HG02678 (cell line): ENCODE measurements at regions not wholly inside any gene's neighbourhood (a gene's known extent, or its start where the extent isn't known, plus 50 kb on each side); places are given as distances from the start of the nearest gene placed in this dataset.
"Not testable (repeated sequence)": the region's sequence is repeated elsewhere in the genome, so short reads cannot be mapped to it uniquely, and the experiment has no call there.

Experiments
- ATAC-seq: cut with Tn5 transposase; IDR thresholded peaks from one replicate; pipeline ENCODE4 v1.9.1; 2021; ENCODE audit warnings: mild to moderate bottlenecking, moderate library complexity; ENCODE audit not compliant: unreplicated experiment

DNA sequence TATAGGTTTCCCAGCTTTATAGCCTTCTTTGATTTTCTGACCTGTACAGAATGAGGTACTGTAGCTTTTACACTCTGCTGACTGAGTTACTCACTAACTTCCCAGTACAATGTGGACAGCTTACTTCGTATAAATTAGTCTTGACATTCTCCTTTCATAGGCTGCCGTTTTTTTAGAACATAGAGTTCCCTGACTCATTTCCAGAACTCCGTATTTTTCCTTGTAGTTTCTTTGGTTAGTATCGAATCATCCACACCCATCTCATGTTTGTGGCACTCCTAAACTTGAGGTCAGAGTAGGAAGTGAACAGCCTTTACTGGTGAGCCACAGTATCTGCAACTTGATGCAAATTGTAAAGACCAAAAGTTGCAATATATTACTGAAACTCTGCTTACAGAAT lies 303.9 kb downstream of the SLITRK5 start:
- ATAC-seq = no peak

DNA sequence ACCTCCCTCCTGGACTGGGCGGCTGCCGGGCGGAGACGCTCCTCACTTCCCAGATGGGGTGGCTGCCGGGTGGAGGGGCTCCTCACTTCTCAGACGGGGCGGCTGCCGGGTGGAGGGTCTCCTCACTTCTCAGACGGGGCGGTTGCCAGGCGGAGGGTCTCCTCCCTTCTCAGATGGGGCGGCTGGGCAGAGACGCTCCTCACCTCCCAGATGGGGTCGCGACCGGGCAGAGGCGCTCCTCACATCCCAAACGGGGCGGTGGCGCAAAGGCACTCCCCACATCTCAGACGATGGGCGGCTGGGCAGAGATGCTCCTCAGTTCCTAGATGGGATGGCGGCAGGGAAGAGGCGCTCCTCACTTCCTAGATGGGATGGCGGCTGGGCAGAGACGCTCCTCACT lies 305.5 kb downstream of the SLITRK5 start:
- ATAC-seq = not testable (repeated sequence)

DNA sequence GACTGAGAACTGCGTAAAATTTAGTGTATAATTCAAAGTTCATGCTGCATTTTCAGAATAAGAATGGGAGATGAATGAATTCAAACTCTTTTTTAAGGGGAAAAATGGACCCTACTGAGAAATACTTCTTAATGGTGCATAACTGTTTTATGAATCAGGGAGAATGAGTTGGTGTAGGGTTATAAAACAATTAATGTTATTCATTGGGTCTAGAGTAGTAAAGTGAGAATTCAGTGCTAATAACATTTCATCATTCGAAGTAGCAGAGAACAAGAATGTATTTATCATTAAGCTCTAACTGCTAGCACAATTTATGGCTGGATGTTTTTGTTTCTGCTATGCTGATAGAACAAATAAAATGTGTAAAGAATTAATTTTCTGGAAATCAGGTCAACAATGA lies 310.2 kb downstream of the SLITRK5 start:
- ATAC-seq = no peak

DNA sequence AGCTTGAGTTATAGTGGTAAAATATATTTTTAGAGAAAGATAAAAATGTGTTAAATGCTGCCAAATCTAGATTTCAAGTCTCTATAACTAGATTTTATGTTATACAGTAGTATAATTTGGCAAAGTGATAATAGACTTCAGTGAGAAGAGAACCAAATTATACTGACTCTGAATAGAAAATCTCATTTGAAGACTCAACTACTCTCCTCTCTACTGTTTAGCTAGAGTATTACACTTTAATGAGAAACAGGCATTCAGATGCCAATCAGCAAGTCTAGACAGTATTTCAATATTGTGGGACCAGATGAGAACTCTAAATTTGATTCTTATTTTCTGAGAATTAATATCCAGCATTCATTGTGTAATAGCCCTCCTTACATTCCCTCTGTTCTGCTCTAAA lies 311.2 kb downstream of the SLITRK5 start:
- no peak for ATAC-seq

DNA sequence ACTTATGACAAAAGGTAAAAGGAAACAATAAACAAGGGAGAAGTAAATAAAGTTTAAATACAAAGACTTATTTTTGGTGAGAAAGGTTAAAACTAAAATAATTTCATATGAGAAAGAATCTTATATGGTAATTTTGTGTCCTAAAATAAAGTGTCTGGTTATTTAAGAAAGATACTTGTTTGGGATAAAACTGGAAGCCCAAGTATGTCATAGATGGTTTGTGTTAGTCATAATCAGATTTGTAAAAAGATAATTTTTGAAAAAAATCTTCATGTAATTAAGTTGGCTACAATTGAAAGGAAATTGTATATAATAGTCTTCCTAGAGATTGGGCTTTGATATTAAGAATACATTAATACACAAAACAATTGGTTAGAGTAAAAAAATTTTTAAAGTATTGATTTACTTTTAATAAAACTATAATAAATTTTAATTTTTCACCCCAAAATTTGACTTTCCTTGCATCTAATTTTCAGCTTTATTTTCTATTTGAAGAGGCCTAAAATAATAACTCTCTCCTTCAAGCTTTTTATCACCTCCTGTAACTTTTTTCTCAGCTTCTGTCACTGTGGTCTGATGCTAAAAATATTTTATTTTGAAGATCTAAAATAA lies 315.6 kb downstream of the SLITRK5 start:
- ATAC-seq = no peak

DNA sequence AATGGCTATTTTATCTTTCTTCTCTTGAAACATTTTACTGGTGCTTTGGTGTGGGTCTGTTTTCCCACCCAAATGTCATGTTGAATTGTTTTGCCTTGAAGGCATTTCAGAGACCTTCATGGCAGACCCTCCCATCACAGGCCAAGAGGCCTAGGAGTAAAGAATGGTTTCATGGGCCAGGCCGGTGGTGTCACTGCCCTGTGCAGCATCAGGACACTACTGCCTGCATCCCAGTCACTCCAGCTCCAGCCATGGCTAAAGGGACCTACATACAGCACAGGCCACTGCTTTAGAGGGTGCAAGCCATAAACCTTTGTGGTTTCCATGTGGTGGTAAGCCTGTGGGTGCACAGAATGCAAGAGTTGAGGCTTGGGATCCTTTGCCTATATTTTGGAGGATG lies 326.9 kb downstream of the SLITRK5 start:
- ATAC-seq = no peak

DNA sequence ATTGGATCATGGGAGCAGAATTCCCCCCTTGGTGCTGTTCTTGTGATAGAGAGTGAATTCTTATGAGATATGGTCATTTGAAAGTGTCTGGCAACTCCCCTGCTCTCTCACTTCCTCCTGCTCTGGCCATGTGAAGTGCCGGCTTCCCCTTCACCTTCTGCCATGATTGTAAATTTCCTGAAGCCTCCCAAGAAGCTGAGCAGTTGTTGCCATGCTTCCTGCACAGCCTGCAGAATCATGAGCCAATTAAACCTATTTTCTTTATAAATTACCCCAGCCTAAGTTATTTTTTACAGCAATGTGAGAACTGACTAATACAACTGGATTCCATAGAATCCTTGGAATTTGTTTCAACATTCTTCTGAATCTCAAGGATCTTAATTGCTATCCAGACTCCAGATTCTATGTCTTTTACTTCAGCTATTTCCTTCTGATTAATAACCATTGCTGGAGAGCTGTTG lies 328.1 kb downstream of the SLITRK5 start:
- ATAC-seq = no peak

DNA sequence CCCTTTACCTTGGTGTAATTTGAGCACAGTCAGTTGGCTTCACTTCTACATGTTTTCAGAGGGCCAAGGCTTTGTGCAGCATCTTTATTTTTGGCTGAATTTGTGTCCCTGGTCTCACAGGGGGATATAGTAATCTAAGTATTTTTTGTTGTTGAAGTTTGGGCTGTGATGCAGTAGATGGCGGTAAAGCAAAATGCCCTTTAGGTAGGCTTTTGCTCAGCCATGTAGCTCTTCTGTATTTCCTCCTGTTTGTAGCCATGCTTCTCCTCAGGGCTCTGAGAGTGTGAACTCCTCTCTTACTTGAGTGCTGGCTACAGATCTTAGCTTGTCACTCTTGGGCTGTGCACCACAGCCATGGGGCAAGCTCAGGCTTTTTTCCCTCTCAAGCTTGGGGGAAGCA lies 328.6 kb downstream of the SLITRK5 start:
- no peak for ATAC-seq

DNA sequence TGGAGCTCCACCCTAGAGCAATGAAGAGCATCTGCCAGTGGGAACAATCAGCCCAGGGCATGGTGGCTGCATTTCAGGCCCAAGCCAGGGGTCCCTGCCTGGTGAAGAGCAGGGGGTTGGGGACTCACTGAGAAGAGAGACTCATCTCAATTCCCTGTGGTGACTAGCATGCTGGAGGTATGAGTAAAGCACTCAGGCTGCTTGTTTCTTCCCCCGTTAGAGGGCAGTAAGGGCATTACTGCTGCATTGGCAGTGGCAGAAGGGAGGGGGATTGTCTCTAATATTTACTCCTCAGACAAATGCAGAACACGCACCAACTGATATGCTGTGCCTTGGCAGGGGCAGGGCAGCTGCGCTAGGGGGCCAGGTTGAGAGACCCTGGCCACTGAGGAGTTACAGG lies 329.1 kb downstream of the SLITRK5 start:
- ATAC-seq = no peak

DNA sequence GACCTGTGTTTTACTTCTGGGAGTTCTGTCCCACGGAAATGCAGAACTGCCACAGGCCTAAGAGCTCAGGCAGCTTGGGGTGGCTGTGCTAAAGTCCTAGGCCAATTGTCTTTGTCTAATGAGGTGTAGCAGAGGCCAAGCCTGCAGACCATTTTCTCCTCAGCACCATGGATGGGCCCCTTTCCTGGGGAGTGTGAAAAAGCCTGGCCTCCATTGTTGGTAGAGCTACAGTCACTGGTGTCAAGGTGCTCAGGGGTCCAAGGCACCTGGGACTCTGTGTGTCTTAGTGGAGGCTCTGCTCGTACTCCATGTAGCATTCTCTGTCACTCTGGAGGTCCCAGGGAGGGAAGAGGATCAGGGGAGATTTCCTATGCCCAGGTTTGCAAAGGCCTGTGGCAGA lies 329.6 kb downstream of the SLITRK5 start:
- no peak for ATAC-seq

DNA sequence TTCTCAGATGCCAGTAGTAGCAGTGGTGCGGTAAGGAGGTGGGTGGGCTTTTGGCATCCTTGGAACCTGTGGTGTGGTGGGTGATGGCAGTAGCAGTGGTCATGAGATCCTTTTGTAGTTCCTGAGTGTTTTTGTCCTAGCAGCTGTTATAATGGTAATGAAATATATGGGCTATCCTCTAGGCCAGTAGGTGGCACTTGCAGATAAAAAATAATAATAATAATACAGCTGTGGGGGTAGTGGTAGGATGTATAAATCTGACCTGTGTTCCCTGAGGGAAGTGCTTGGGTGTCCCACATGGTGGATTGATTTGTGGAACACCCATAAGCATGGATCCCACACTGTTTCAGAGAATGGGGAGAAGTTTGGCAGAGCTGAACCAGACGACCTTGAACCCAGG lies 334.0 kb downstream of the SLITRK5 start:
- ATAC-seq = no peak

DNA sequence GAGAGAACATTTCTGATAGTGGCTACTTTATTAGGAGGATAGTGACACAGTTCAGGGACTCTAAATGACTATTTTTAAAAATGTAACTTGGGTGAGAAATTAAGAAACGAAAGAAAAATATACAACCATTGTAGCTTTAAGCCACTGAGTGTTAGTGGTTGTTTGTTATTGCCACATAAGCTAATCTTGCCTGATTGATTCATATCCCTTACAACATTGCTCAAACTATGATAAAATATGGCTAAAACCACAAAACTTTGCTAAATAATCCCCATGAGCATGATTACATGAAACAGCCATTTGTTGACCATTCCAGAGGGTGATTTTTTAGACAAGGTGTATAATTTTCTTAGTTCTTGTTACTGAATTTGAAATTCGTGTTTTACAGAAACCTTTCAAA lies 343.4 kb downstream of the SLITRK5 start:
- no peak for ATAC-seq

DNA sequence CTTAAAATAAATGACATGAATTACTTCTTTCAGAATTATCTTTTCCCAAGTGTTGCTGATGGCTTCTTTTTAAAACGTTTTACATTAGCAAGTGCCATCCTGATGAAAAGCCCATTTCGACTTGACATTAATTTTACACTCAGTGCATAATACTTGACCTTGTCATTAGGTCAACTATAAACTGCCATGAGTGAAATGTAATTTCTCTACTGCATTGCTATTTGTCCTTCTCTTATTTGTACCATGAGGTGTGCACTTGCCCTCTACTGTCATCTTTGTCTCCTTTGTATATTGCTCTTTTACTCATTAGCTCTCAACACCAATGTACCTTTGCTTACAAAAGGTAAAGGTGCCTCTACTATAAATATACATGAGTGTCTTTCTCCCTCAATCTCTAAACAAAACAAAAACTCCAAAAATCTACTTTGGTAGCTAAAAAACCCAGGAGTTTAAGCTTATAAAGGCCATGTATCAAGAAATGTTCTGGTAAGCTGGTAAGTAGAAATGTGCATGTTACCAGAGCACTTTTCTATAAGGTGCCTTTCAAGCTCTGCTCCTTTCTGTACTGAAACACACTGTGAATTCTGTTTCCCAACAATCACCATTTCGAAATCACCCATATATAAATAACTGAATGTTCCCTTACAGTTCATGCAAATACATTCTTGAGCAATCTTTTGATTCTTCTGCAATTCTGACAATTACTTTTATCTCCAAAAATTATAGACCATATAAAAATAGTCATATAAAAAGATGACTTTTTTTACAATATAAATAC lies 351.4 kb downstream of the SLITRK5 start:
- ATAC-seq = no peak

DNA sequence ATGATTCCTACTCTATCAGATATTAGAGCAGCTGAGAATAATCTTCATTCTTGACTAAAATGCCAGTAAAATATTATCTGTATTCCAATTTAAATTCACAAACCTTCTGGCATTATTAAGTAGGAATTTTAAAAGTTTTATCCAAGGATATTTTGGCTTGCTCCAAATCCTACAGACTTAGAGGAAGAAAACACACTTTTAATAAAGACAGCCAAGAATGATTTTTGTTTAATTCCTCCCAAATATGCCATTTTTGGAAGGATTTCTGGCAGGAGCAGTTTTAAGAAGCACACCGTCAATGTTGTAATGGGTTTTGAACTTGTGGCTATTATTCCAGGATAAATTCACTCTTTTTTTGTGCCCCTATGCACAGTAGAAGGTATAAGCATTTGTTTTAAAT lies 355.1 kb downstream of the SLITRK5 start:
- no peak for ATAC-seq

DNA sequence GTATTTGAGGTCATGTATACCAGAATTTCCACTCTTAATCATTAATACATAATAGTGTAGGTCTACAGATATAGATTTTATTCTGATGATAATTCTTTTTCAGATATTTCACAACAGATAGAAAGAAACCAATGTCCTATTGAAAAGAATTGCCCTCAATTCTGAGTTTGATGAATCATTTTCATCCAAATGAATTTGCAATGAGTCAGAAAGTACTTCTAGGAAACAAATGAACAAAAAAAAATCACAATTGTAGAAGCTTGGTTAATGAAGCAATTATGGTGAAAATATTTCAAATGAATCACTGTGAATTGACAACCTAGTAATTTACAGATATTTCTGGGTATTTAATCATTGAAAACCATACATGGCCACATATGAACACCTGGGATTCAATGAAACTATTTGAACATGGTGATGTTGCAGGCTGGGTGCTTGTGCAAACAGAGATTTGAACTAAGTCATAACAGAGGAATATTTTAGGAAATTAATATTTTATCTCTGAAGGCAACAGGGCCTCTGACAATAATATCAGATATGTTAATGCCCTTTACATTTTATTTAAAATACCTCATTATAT lies 360.9 kb downstream of the SLITRK5 start:
- ATAC-seq = no peak

DNA sequence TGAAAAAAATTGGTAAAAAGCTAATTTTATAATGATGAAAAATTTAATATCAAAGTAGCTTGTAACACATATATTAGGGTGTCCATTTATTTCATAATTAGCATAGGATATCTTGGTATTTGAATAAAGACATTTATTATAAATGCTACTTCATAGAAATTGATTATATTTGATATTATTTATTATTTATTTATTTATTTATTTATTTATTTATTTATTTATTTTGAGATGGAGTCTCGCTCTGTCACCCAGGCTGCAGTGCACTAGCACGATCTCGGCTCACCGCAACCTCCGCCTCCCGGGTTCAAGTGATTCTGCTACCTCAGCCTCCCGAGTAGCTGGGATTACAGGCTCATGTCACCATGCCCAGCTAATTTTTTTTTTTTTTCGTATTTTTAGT lies 365.0 kb downstream of the SLITRK5 start:
- not testable (repeated sequence) for ATAC-seq

DNA sequence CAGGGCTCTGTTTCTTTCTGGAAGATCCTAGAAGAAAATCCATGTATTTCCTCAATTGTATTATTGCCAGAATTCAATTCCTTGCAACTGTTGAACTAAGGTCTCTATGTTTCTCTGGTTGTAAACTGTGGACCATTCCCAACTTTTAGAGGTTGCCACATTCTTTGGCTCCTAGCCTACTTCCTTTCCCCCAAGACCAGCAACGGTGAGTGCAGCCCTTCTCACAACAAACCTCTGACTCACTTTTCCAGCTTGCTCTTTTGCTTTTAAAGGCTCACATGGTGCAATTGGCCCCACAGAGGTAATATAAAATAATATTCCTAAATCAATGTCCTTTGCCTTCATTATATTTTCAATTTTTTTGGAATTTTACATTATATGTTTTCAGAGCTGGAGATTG lies 371.3 kb downstream of the SLITRK5 start:
- ATAC-seq = no peak

DNA sequence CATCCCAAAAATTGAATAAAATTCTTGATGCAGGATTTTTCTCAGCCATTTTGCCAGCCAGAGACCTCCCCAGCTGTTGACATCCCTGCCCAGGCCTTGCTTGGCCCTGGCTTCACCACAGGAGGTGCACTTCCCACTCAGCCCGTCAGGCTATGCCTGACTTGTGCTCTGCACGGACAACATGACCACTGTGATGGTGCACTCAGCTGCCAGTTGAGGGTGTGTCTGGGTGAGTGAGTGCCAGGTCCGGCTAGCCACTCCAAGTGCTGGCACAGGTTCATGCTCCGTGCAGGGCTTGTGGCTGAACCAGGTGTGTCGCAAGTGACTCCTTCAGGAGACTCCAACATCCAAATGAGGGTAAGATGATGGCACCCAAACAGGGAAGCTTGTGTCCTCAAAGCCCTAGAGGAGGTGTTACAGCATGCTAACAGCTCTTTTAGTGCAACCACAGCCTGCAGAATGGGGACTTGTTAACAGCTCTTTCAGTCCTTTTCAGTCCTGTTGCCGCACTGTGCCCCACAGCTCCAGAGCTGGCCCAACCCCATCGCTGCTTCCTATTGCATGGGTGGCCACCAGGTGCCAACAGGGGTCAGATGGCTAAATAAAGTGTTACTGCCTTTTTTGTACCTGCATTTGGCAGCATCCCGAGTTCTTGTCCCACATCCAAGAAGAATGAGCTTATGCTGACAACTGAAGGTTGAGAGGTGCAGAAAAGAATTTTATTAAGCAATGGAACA lies 380.7 kb downstream of the SLITRK5 start:
- no peak for ATAC-seq

DNA sequence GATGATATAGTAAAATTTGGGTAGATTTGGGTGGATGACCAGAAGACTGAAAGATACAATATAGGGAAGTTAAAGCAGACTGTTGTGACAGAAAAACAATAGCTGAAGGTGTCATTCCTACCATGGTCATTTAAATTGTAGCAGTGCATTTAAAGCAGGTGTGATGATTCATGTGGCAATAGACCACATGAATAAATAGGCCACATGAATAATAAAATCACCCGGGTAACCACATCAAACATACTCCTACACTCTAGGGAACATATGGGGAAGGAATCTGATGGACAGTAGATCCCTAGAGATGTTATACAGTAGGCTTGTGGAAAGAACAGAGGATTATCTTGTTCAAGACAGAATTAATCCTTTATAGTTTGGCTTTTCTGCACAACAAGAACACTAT lies 392.6 kb downstream of the SLITRK5 start:
- ATAC-seq = no peak

DNA sequence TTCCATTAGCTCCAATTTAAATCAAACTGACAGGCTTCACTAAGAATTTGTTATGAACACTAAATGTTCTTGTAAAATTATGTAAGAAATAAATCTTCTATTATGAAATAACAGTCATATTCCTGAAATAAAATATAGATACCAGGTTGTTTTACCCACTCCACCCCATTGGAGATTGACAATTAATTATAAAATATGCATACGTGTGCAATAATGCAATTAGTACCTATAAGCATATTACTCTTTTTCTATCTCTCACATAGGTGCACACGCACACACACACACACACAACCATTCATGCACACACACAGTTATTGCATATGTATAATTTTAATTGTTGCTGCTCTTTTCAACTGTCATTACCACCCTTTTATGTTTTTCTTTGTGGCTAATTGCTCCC lies 395.7 kb downstream of the SLITRK5 start:
- no peak for ATAC-seq

DNA sequence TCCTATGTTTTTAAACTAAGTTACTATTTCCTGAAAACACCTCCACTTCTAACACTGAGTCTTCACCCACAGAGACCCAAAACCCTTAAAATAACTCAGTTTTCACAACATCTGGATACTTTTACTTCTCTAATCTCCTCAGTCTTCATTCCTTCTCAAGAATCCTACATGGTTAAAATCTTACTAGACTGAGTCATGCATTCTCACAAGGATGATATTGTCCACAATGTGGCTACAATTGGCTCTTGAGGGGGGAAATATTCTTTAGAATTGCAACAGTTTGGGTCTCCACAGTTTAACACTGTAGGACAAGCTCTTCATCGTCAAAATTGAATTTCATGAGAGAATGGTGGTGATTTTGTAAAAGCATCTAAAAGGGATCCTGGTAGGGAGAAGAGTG lies 397.1 kb downstream of the SLITRK5 start:
- ATAC-seq = no peak

DNA sequence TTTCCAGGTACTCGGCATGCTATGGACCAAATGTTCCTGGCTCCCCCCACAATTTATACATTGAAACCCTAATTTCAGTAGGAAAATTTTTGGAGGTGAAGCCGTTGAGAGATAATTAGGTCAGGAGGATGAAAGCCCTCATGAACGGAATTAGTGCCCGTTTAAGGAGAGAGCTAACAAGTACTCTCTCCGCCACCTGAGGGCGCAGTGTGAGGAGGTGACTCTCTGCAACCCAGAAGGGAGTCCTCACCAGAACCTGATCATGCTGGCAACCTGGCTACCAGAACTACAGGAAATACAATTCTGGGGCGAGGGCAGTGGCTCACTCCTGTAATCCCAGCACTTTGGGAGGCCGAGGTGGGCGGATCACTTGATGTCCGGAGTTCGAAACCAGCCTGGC lies 397.8 kb downstream of the SLITRK5 start:
- ATAC-seq = no peak
